Neural cell (in vitro differentiated cells): ENCODE measurements at regions not wholly inside any gene's neighbourhood (a gene's known extent, or its start where the extent isn't known, plus 50 kb on each side); places are given as distances from the start of the nearest gene placed in this dataset.

ENCODE experiments used
- H2AFZ ChIP-seq: fragments of 200-600, 300-800 bp; sonication (generic), shearing (Covaris generic); 2 replicates; pipeline ENCODE4 v1.6.0; 2014; ENCODE audit warnings: low read depth, mild to moderate bottlenecking, antibody characterized with exemption, low read length, moderate library complexity
- H3F3A ChIP-seq: fragments of 200-600 bp; shearing (Covaris generic); 2 replicates; pipeline ENCODE4 v1.6.1; 2016; ENCODE audit warnings: mild to moderate bottlenecking, moderate library complexity, mixed read lengths, antibody characterized with exemption, low read length; ENCODE audit not compliant: insufficient read depth, poor library complexity, severe bottlenecking
- H3K27ac ChIP-seq: fragments of 200-600, 300-800 bp; sonication (generic), shearing (Covaris generic); 2 replicates; pipeline ENCODE4 v1.5.1; 2014; ENCODE audit warnings: mild to moderate bottlenecking, low read length, moderate library complexity
- H3K27me3 ChIP-seq: fragments of 300-800, 200-600 bp; sonication (generic), shearing (Covaris generic); 2 replicates; pipeline ENCODE4 v1.6.0; 2014; ENCODE audit warnings: mild to moderate bottlenecking, low read depth, low read length, moderate library complexity; ENCODE audit not compliant: insufficient read depth
- H3K36me3 ChIP-seq: fragments of 300-800, 200-600 bp; sonication (generic), shearing (Covaris generic); 2 replicates; pipeline ENCODE4 v1.5.1; 2014; ENCODE audit warnings: mild to moderate bottlenecking, antibody characterized with exemption, low read length, moderate library complexity; ENCODE audit not compliant: insufficient read depth
- H3K4me2 ChIP-seq: fragments of 300-800, 200-600 bp; sonication (generic), shearing (Covaris generic); 2 replicates; pipeline ENCODE4 v1.6.0; 2014; ENCODE audit warnings: mild to moderate bottlenecking, low read length
- H3K4me3 ChIP-seq: fragments of 300-800, 200-600 bp; sonication (generic), shearing (Covaris generic); 2 replicates; pipeline ENCODE4 v1.5.1; 2014; ENCODE audit warnings: mild to moderate bottlenecking, low read length, moderate library complexity
- H3K79me2 ChIP-seq: fragments of 200-600 bp; shearing (Covaris generic); replicated peaks from 2 replicates; pipeline ENCODE4 v1.6.0; 2014; ENCODE audit warnings: mild to moderate bottlenecking, low read length, moderate library complexity; ENCODE audit not compliant: insufficient read depth
- H3K9ac ChIP-seq: fragments of 300-800, 200-600 bp; sonication (generic), shearing (Covaris generic); 2 replicates; pipeline ENCODE4 v1.6.1; 2016; ENCODE audit warnings: mild to moderate bottlenecking, low read length, mixed read lengths
- H3K9me2 ChIP-seq: fragments of 200-600 bp; shearing (Covaris generic); 2 replicates; pipeline ENCODE4 v1.6.1; 2016; ENCODE audit warnings: mild to moderate bottlenecking, low read length, mixed read lengths; ENCODE audit not compliant: insufficient read depth
- H3K9me3 ChIP-seq: fragments of 200-600, 300-800 bp; sonication (generic), shearing (Covaris generic); 2 replicates; pipeline ENCODE4 v1.6.1; 2016; ENCODE audit warnings: mild to moderate bottlenecking, mixed run types, low read length, moderate library complexity, mixed read lengths
- H4K20me1 ChIP-seq: fragments of 200-600 bp; shearing (Covaris generic); 2 replicates; pipeline ENCODE4 v1.6.1; 2016; ENCODE audit warnings: mild to moderate bottlenecking, mixed run types; ENCODE audit not compliant: insufficient read depth
- EP300 ChIP-seq: fragments of 450-650 bp; conservative IDR thresholded peaks from 2 replicates; pipeline ENCODE4 v1.6.1; 2014; ENCODE audit warnings: antibody characterized with exemption, mild to moderate bottlenecking, moderate library complexity; ENCODE audit not compliant: poor library complexity, severe bottlenecking
- EZH2 ChIP-seq: fragments of 200-600, 300-800 bp; shearing (Covaris generic), sonication (generic); IDR thresholded peaks from 2 replicates; pipeline ENCODE4 v1.6.1; 2014; ENCODE audit warnings: antibody characterized with exemption, low read length, borderline replicate concordance, mild to moderate bottlenecking; ENCODE audit not compliant: insufficient read depth, poor library complexity, severe bottlenecking
- POLR2AphosphoS5 ChIP-seq: IDR thresholded peaks from 2 replicates; pipeline ENCODE4 v1.6.1; 2012
- RAD21 ChIP-seq: fragments of 450-650 bp; conservative IDR thresholded peaks from 2 replicates; pipeline ENCODE4 v1.6.1; 2014; ENCODE audit warnings: antibody characterized with exemption, mild to moderate bottlenecking, moderate library complexity
- SMC3 ChIP-seq: fragments of 450-650 bp; conservative IDR thresholded peaks from 2 replicates; pipeline ENCODE4 v1.6.1; 2014; ENCODE audit warnings: antibody characterized with exemption, mild to moderate bottlenecking, moderate library complexity; ENCODE audit not compliant: poor library complexity
- TAF1 ChIP-seq: IDR thresholded peaks from 2 replicates; pipeline ENCODE4 v1.6.1; 2012; ENCODE audit warnings: low read depth
- TF ChIP-seq, protein P1 (sequence below): fragments of 450-650 bp; IDR thresholded peaks from 2 replicates; pipeline ENCODE4 v1.5.1; 2014; ENCODE audit warnings: antibody characterized with exemption, mild to moderate bottlenecking, moderate library complexity; ENCODE audit not compliant: poor library complexity, severe bottlenecking
- TF ChIP-seq, protein P2 (sequence below): IDR thresholded peaks from 2 replicates; pipeline ENCODE4 v1.6.1; 2012; ENCODE audit warnings: borderline replicate concordance

DNA sequence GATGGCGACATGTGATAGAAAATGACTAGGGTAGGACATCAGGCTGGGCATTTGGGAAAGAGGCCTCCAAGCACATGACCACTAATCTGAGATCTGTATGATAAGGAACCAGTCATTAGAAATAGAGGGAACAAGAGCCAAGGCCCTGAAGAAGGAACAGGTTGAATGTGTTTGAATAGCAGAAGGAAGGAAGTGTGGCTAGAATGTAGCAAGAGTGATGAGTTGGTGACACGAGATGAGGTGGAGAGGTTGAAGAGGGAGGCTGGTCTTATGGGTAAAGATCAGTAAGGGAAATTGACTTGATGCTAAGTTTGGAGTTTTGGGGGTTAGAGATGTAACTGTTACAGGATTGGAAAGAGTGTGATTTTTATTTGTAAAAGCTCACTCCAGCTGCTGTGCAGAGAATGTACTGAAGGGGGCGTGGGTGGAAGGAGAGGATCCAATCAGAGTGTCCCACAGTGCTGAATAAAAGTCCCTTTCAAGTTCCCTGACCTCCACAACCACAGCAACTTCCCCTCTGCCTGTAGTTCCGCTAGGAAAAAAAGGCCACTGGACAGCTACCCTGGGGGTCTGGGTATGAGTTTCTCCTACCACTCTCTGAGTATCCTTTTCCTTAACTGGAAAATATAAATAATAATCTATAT, 295.0 kb downstream of the OMA1 start:
- H3K27ac ChIP-seq = no peak overlapping the region
- no peak overlapping the region for H3K4me3 ChIP-seq
- no peaks in the 10 kb centered on the region for H4K20me1 ChIP-seq
- H3K36me3 ChIP-seq = no peaks in the 10 kb centered on the region
- no peak overlapping the region for H3K9ac ChIP-seq
- no peak overlapping the region for H2AFZ ChIP-seq
- H3K4me2 ChIP-seq = no peak overlapping the region
- H3K9me3 ChIP-seq = no peaks in the 10 kb centered on the region
- no peaks in the 10 kb centered on the region for H3K9me2 ChIP-seq
- peaks cover 3% of the 10 kb centered on the region for H3F3A ChIP-seq
- TF ChIP-seq, protein P1, sequence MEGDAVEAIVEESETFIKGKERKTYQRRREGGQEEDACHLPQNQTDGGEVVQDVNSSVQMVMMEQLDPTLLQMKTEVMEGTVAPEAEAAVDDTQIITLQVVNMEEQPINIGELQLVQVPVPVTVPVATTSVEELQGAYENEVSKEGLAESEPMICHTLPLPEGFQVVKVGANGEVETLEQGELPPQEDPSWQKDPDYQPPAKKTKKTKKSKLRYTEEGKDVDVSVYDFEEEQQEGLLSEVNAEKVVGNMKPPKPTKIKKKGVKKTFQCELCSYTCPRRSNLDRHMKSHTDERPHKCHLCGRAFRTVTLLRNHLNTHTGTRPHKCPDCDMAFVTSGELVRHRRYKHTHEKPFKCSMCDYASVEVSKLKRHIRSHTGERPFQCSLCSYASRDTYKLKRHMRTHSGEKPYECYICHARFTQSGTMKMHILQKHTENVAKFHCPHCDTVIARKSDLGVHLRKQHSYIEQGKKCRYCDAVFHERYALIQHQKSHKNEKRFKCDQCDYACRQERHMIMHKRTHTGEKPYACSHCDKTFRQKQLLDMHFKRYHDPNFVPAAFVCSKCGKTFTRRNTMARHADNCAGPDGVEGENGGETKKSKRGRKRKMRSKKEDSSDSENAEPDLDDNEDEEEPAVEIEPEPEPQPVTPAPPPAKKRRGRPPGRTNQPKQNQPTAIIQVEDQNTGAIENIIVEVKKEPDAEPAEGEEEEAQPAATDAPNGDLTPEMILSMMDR = peak; percentile 13
- no peak for TF ChIP-seq TAF1
- H3K27me3 ChIP-seq = peaks cover 8% of the 10 kb centered on the region
- no peaks in the 10 kb centered on the region for H3K79me2 ChIP-seq

DNA sequence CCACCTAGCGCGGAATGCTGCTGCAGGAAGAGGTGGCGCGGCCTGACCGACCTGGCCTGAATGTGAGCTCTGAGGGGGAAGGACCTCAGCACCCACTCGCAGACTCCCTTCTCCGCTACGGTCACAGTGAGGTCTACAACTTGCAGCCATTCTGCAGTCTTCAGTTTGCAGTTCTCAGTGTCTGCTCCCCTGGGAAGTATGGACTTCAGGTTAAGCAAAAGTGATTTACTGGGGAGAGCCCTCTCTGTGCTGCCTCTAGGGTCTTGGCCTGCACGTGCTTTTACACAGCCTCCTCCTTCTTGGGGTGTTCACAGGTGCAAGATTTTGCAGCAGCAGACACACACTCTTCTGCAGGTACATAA, 296.0 kb downstream of the OMA1 start:
- Histone ChIP-seq H3K36me3 (no peaks in the 10 kb centered on the region), H3K9me2 (no peaks in the 10 kb centered on the region), H2AFZ (no peak overlapping the region), H3F3A (peaks cover 3% of the 10 kb centered on the region), H3K9ac (peak overlapping the region; percentile 79), H3K27me3 (peaks cover 10% of the 10 kb centered on the region), H3K4me3 (peak overlapping the region; percentile 94), H3K27ac (peak overlapping the region; percentile 82), H4K20me1 (no peaks in the 10 kb centered on the region), H3K79me2 (no peaks in the 10 kb centered on the region), H3K9me3 (no peaks in the 10 kb centered on the region), H3K4me2 (no peak overlapping the region)
- TF ChIP-seq POLR2AphosphoS5 (no peak), RAD21 (no peak), SMC3 (no peak), EZH2 (no peak), EP300 (no peak)
- TF ChIP-seq, protein P1 = no peak
- TF ChIP-seq, protein P2, sequence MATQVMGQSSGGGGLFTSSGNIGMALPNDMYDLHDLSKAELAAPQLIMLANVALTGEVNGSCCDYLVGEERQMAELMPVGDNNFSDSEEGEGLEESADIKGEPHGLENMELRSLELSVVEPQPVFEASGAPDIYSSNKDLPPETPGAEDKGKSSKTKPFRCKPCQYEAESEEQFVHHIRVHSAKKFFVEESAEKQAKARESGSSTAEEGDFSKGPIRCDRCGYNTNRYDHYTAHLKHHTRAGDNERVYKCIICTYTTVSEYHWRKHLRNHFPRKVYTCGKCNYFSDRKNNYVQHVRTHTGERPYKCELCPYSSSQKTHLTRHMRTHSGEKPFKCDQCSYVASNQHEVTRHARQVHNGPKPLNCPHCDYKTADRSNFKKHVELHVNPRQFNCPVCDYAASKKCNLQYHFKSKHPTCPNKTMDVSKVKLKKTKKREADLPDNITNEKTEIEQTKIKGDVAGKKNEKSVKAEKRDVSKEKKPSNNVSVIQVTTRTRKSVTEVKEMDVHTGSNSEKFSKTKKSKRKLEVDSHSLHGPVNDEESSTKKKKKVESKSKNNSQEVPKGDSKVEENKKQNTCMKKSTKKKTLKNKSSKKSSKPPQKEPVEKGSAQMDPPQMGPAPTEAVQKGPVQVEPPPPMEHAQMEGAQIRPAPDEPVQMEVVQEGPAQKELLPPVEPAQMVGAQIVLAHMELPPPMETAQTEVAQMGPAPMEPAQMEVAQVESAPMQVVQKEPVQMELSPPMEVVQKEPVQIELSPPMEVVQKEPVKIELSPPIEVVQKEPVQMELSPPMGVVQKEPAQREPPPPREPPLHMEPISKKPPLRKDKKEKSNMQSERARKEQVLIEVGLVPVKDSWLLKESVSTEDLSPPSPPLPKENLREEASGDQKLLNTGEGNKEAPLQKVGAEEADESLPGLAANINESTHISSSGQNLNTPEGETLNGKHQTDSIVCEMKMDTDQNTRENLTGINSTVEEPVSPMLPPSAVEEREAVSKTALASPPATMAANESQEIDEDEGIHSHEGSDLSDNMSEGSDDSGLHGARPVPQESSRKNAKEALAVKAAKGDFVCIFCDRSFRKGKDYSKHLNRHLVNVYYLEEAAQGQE = no peak
